GM19395 (cell line): ENCODE measurements at regions not wholly inside any gene's neighbourhood (a gene's known extent, or its start where the extent isn't known, plus 50 kb on each side); places are given as distances from the start of the nearest gene placed in this dataset.
"Not testable (repeated sequence)": the region's sequence is repeated elsewhere in the genome, so short reads cannot be mapped to it uniquely, and the experiment has no call there.

Source experiments
- ATAC-seq: cut with Tn5 transposase; IDR thresholded peaks from one replicate; pipeline ENCODE4 v1.9.1; 2021; ENCODE audit warnings: mild to moderate bottlenecking, moderate library complexity; ENCODE audit not compliant: unreplicated experiment

DNA sequence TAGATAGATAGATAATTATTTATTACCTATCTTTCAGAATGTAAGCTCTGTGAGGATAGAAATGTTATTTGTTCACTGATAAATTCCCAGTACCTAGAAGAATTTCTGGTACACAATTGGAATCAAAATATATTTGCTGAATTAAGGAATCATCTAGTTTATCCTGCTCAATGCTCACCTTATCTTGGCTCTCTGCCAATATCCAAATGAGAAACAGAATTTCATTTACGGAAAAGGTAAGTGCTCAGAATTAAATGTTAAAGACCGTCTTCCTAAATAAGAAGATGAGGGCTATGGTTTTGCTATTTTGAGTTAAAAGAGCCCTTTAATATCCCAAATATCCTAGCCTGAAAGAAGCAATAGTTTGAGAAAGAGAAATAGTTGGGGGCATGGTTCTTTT lies 232.1 kb upstream of the PDE4D start:
- ATAC-seq: no peak

DNA sequence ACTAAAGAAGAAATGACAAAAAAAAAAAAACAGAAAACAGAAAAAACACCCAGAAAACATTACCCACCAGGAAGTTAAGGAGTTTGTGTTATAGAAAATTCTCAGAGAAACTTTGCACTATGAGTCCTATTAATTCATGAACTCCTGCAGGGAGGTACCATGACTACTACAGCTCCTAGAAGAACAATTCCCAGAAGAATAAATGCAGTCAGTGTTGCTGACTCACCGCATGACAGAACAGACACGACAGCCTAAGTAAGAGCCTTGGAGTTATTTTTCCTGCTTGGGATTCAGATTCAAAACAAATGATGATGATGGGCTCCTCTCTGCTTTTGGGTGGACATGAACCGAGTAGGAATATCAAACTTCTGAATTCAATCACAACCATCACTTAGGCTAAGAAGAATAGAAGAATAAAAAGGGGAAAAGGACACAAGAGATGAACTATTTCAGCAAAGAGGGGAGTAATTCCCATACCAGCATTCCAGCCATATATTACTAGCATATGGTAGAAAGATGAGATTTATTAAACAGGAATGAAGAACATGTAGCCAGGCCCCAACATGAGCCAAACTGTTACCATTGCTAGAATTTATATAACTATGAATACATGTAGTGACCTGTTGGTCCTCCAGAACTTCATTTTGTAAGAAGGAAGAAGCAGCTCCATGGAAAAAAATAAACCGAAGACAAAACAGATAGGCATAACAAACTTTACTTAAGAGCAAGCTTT lies 209.6 kb upstream of the PDE4D start:
- ATAC-seq: no peak

DNA sequence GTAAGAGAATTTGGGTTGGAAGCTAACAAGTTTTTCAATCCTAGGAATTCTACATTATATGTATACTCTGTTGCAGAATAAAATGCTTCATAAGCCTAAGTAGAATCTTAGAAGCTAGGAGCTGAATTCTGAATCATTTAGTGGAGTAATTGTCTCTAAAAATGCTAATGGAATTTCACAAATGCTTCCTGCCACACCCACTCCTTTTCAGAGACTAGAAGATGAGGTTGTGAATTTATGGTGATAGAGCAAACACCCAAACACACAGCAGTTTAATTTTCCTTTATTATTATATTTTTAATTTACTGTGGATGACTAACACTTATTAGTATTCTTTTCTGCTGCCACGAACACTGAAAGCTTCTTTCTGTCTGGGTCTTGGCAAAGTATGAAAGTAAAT lies 208.0 kb upstream of the PDE4D start:
- ATAC-seq: no peak

DNA sequence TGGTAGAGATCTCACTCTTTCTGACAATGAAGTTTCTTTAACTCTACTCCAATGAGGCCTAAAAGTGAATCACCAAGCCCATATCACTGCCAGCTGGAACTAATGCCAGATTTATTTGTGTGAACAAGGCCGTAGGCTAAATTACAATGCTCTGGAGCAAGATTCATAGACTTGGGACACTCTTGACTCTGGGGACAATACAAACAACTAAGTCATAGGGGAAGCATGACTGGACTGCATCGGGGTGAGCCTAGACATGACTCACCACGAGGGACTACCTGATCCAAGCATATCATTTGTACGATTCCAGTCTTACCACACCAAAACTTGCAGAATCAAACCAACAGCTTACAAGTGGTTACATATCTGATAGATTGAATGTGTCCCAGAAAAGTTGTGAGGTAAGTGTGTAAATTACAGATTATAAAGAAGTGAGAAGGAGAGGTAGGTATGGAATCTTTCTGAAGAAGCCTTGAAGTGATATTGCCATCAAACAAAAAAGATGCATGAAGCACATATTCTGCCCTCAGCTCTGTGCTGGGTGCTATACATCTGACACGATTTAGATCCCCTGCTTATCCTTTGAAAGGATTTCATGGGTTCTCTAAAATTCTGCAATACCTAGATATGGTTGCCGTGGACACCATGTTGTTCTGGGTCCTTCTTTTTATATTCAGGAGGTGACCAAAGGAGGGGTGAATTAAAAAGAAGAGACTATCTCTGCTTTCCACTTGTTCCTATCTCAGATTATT lies 199.3 kb upstream of the PDE4D start:
- no peak for ATAC-seq

DNA sequence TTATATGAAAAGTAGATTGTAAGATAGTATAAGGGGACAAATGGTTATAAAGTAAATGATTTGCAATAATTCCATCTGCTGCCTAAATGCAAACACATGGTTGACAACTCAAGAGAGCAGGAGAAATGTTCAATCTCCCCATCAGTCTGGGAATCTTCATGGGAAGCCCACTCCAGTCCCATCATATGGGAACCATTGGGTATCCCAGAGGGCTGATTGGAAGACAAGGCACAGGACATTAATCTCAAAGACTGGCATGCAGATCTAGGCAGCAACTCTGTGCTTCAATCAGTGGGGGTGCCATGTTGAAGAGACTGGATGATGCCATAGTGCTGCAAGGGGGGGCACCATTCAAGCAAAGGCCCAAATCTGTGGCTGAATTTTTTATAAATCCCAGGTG lies 193.1 kb upstream of the PDE4D start:
- ATAC-seq: no peak

DNA sequence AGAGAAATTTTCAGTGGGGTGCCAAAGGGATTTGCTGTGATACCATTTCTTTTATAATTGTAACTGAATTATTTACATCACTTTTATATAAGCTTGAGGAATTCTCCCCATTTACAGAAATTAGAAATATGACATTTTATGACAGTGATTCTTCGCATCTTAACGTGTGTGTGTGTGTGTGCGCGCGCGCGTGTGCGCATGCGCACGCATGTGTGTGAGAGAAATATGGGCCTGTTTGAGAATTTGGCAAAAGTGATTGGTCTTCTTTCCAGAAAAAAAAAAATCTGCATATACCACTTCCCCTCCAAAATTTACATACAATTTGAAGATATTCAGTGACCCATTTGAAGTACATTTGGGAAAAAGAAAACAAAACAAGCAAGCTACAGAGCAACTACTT lies 190.7 kb upstream of the PDE4D start:
- ATAC-seq: no peak

DNA sequence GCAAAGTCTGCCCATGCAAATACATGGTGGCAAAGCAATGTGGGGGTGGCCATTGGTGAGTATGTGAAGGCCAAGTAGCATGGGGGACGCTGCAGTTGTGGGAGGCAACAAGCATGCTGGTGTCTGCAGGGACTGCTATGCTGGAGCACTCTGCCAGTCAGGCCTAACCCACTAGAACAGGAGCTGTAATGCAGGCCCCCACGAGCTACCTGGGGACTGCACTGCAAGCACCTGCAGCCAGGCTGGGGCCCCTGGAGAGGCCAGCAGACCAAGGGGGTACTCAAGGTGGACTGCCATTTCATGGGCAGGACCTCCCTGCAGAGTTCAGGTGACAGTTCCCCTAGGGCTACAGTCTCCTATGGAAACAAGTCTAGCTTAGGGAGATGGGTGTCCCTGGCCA lies 183.8 kb upstream of the PDE4D start:
- no peak for ATAC-seq

DNA sequence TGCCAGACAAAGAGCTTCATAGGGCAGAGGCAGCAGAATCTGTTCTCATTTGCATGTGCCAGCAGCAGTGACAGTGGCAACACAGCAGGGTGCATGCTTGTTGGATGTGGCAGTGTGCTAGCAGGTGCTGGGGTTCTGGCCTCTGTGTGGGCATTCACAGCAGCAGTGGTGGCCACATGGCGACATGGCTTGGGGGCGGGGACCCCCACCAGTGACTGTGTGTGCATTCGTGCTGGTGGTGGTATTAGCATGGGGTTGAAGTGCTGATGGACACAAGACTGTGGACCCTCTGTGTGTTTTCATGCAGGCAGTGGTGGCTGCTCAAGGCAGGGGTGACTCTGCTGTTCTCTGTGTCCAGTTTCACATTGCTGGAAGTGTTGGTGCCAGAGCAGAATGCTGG lies 183.2 kb upstream of the PDE4D start:
- no peak for ATAC-seq

DNA sequence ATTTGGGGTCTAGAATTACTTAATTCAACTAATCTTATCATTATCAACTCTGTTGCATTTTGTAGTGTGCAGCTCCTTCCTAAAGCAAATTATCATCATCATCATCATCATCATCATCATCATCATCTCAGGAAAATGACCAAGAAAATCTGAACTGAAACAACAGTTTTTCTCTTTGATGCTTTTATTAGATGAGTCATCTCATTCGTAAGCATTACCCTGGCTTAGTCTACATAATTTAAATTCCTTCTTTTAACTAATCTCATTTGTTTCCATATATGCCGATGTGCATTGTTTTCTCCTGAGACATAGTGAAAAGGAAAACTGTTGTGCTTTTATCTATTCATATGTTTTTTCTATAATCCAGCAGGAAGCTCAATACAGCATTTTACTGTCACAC lies 173.0 kb upstream of the PDE4D start:
- no peak for ATAC-seq

DNA sequence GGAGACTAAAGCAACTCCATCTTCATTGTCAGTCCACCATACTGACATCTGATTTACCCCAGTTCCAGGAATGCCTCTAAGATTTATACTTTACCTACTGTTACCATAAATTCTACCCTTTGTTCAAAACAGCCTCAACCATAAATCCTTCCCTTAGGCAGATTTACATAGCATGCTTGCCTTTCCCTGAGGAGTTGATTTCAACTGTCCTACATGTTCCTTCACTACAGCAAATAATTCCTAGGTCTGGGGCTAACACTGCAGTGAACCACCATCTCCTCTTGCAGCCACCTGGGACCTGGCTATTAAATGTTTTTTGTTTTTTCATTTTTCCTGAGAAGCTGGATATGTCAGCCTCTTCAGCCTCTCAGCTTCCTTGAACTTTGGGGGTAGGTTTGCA lies 166.9 kb upstream of the PDE4D start:
- ATAC-seq: no peak

DNA sequence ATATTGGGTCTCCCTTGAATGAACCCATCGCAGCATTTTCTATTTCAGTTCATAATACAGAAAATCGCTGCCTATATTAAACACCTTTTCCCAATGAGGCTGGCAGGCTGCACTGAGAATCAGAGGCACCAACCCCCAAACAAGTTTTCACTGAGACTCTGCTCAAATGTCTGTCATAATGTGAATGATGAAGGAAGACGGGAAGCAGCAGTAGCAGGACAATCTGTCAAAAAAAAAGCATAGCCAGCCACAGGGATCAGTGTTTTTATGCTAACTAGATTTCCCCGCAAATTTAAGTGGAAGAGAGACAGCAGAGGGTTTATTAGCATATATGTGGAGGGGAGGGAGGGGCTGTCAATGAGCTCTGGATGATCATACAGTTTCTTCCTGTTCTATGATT lies 162.7 kb upstream of the PDE4D start:
- ATAC-seq: no peak

DNA sequence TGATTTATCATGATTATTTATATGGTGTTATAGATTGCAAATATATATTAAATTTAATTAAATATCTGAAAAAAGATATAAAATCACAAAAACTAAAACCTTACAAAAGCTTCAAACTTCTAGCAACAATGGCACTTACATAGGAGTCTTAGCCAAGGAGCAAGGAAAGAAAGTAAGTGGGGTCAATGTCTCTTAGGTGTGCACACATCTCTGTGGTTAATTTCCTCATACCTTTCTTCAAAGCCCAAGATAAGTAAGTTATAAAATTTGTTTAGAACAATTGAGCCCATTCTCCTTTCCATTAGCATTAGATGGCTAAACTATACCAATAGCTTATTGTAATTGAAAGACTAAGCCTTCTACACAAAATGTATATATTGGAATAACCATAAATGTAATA lies 161.6 kb upstream of the PDE4D start:
- ATAC-seq: no peak

DNA sequence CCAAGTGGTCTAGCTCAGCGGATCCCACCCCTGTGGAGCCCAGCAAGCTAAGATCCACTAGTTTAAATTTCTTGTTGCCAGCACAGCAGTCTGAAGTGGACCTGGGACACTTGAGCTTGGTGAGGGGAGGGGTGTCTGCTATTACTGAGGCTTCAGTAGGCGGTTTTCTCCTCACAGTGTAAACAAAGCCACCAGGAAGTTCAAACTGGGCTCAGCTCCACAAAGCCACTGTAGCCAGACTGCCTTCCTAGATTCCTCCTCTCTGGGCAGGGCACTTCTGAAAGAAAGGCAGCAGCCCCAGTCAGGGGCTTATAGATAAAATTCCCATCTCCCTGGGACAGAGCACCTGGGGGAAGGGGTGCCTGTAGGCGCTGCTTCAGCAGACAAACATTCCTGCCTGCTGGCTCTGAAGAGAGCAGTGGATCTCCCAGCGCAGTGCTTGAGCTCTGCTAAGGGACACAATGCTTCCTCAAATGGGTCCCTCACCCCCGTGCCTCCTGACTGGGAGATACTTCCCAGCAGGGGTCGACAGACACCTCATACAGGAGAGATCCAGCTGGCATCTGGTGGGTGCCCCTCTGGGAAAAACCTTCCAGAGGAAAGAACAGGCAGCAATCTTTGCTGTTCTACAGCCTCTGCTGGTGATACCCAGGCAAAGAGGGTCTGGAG lies 148.6 kb upstream of the PDE4D start:
- ATAC-seq: not testable (repeated sequence)

DNA sequence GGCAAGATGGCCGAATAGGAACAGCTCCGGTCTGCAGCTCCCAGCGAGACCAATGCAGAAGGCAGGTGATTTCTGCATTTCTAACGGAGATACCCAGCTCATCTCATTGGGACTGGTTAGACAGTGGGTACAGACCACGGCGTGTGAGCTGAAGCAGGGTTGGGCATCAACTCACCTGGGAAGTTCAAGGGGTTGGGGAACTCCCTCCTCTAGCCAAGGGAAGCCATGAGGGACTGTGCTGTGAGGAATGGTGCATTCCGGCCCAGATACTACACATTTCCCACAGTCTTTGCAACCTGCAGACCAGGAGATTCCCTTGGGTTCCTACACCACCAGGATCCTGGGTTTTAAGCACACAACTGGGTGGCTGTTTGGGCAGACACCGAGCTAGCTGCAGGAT lies 148.0 kb upstream of the PDE4D start:
- ATAC-seq: not testable (repeated sequence)

DNA sequence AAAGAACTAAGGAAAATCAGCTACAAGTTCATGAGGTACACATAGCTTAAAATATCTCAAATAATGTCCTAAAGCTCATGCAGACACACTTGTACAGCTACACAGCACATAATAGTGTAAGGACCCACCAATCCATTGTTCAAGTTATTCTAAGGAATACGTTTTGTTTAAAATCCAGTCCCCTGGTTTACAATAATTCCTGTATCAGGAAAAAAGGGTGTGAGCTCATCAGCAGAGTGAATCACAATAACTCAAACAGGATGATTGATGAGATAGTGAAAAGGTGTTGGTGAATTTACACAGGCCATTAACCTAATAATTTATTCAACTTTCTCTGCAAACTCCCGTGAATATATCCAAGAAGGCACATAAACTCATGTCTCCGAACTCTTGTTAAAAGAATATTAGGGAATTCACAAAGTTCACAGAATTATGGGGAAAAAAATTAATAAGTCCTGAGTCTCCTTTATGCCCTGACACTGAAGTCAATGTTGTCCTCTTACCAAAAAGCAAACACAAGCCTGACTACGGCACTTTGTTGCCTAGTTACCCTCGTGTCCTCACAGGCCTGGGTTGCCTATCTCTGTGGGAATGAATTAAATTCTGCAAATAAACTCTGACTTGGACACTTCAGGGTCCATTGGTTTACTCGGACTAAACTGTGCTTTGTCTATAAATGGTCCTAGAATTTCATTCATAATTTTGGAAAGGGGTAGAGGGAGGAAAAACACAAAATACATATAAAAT lies 142.8 kb upstream of the PDE4D start:
- no peak for ATAC-seq

DNA sequence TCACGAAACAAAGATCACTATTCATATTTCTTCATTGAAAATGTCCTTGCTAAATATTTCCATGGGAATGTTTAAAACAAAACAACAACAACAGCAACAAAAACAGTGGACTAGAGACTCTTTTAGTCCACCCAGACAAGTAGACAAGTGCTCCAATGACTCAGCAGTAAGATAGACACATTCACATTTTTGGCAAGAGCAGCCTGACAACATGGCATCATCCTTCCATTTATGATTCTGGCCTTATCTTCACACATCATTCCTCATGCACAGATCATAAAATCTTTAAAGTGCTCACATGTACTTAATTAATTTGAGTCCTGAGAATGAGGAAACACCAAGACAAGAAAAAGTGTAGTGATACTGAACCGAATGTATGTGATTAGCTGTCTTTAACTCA lies 132.6 kb upstream of the PDE4D start:
- ATAC-seq: no peak

DNA sequence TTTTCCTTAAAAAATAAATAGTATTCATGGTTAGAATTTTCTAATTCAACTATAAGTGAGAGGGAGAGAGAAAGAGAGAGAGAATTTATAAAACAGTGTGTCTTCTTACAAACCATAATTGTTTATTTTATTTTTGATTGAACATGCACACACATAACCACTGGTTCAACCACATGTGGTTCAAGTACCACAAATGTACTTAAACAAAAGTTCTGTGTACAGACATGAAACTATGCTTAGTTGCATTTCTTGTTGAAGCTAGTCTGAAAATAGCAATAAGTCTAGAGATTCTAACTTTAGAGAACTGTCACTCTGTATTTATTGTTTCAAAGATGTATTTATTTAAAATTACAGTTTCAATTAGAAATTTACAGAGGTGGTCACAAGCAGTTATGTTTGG lies 130.6 kb upstream of the PDE4D start:
- ATAC-seq: no peak

DNA sequence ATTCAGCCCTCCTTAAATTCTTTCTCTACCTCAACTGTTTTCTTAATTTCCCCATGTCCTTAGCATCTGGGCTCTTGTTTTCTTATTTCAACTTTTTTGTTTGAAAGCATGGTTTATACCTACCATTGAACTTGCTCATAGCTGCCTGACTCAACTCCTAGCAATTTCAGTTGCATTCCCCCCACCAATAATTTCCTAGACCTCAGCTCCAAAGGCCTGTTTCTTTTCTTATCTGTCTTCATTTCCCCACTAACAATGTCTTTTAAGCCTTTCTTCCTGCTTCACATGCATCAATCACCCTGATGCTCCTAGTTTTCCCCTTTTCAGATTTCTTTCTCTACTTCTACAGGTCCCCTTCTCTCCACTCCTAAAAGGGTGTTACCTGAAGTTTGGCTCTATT lies 129.7 kb upstream of the PDE4D start:
- ATAC-seq: no peak

DNA sequence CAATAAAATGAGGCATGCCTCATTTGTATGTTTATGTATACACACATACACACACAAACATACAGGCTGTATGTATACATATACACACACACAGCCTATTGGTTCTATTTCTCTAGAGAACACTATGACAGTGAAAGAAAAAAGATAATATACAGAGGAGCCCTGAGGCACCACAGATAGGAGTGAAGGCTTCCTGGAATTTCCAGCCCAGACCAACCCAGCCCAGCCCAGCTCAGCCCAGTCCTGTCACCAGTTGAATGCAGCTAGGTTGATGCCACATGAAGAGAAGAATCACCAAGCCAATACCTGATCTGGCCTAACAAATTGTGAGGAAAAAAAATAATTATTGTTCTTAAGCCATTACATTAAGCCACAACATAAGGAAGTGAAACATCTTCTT lies 126.9 kb upstream of the PDE4D start:
- ATAC-seq: no peak

DNA sequence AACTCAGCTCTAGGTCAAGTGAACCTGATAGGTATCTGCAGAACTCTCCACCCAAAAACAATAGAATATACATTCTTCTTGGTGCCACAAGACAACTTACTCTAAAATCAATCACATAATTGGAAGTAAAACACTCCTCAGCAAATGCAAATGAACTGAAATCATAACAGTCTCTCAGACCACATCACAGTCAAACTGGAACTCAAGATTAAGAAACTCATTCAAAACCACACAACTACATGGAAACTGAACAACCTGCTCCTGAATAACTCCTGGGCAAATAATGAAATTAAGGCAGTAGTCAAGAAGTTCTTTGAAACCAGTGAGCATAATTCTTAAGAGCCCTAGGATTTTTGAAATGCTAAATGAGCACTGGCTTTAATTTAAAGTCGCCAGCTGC lies 125.4 kb upstream of the PDE4D start:
- not testable (repeated sequence) for ATAC-seq

DNA sequence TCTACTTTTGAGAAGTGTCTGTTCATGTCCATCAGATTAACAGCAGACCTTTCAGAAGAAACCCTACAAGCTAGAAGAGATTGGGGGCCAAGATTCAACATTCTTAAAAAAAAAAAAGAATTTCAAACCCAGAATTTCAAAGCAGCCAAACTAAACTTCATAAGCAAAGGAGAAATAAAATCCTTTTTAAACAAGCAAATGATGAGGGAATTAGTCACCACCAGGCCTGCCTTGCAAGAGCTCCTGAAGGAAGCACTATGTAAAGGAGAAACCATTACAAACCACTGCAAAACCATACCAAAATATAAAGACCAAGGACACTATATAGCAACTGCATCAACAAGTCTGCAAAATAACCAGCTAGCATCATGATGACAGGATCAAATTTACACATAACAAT lies 124.6 kb upstream of the PDE4D start:
- ATAC-seq: no peak
